ENCODE measurements at regions not wholly inside any gene's neighbourhood (a gene's known extent, or its start where the extent isn't known, plus 50 kb on each side); places are given as distances from the start of the nearest gene placed in this dataset.

DNA sequence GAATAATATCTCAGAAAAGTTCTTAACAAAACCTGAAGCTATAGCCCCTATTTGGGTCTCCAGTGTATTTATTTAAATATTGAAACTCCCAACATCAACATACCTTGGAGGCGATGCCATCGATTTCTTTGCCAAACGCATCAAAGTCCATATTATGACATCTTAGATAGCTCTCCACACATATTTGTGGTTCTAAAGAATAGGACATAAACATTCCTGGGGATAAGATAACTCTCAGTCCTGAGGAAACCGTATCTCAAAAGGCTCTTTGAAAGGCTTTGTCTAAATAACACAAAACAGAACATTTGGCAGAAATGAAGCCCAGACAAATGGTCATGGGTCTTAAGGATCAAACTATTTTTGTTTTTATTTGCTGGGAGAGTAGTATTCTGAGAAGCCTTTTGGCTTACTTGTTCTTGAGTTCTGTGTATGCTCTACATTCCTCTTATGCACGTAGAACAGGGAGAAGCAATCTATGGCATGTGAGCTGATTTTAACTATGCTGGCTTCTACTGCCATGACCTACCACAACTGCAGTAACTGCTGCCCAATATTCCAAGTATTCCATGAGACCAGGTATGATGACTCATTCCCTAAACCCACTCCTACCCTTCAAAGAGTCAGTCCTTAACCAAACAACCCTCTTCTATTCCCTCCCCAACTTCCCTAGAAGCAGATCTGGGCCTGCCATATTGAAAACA, 279.0 kb upstream of the ZFHX3 start:
- WGBS (ENCODE audit: low lambda C conversion rate): 52% methylated on average over 5 of the region's 5 CpGs
- TF ChIP-seq NFIC (IDR thresholded peaks at IDR 0.05; ENCODE audit: borderline replicate concordance) (no peak), FOXM1 (IDR thresholded peaks at IDR 0.05; ENCODE audit: low read depth) (no peak), SMC3 (IDR thresholded peaks at IDR 0.05; ENCODE audit: low read depth, low read length) (no peak), MXI1 (IDR thresholded peaks at IDR 0.05; ENCODE audit: low read depth, low read length) (no peak)
- TF ChIP-seq, protein P1, sequence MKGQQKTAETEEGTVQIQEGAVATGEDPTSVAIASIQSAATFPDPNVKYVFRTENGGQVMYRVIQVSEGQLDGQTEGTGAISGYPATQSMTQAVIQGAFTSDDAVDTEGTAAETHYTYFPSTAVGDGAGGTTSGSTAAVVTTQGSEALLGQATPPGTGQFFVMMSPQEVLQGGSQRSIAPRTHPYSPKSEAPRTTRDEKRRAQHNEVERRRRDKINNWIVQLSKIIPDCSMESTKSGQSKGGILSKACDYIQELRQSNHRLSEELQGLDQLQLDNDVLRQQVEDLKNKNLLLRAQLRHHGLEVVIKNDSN (IDR thresholded peaks at IDR 0.05; ENCODE audit: borderline replicate concordance, low read depth): no peak
- Histone ChIP-seq H3K9me2 (no peaks in the 10 kb centered on the region), H3K4me3 (ENCODE audit: low read depth in 2 of 2, low read length in 1 of 2) (no peak overlapping the region), H3F3A (replicated peaks; ENCODE audit: insufficient read depth) (no peaks in the 10 kb centered on the region), H3K27me3 (ENCODE audit: insufficient read depth) (no peaks in the 10 kb centered on the region), H4K20me1 (ENCODE audit: insufficient read depth) (no peaks in the 10 kb centered on the region), H3K27ac (ENCODE audit: low read depth in 2 of 2, low read length in 1 of 2) (no peak overlapping the region), H3K4me2 (no peak overlapping the region), H3K79me2 (ENCODE audit: insufficient read depth) (no peaks in the 10 kb centered on the region), H3K9me3 (no peaks in the 10 kb centered on the region), H3K36me3 (replicated peaks in 1 of 2; ENCODE audit: control insufficient read depth in 1 of 2, insufficient read depth in 2 of 2, low read length in 1 of 2) (no peaks in the 10 kb centered on the region), H3K4me1 (ENCODE audit: control insufficient read depth in 1 of 2, insufficient read depth in 2 of 2, low read depth in 1 of 2, low read length in 1 of 2) (peaks cover 0 to 8% of the 10 kb centered on the region in 2 experiments; a peak in 1 of 4 replicates), H2AFZ (ENCODE audit: low read depth) (no peak overlapping the region), H3K9ac (no peak overlapping the region)
- DNase-seq: no peak
- ChIA-PET CTCF (no interaction called here), POLR2A (no interaction called here)

DNA sequence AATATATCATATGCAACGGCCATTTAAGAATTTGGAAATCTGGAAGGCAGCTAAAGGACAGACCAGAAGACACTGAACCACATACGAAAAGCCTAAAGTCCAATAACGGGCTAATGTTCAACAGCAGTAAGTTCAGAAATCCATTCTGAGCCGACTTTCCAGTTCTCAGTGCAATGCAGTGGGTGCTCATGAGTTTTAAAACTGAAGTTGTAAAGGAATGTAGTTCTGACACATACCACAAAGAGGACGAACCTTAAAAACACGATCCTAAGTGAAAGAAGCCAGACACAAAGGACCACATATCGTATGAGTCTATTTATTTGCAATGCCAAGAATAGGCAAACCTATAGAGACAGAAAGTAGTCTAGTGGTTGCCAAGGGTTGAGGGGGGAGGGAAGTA, 278.3 kb upstream of the ZFHX3 start:
- H3F3A ChIP-seq (replicated peaks; ENCODE audit: insufficient read depth): no peaks in the 10 kb centered on the region
- WGBS (ENCODE audit: low lambda C conversion rate): 41% methylated on average over 7 of the region's 7 CpGs
- H3K27me3 ChIP-seq (ENCODE audit: insufficient read depth): no peaks in the 10 kb centered on the region
- H3K79me2 ChIP-seq (ENCODE audit: insufficient read depth): no peaks in the 10 kb centered on the region
- no peaks in the 10 kb centered on the region for H3K36me3 ChIP-seq (replicated peaks in 1 of 2; ENCODE audit: control insufficient read depth in 1 of 2, insufficient read depth in 2 of 2, low read length in 1 of 2)
- H3K9me2 ChIP-seq: no peaks in the 10 kb centered on the region
- no peak overlapping the region for H3K27ac ChIP-seq (ENCODE audit: low read depth in 2 of 2, low read length in 1 of 2)
- peaks cover 0 to 8% of the 10 kb centered on the region in 2 experiments; a peak in 1 of 4 replicates for H3K4me1 ChIP-seq (ENCODE audit: control insufficient read depth in 1 of 2, insufficient read depth in 2 of 2, low read depth in 1 of 2, low read length in 1 of 2)
- H4K20me1 ChIP-seq (ENCODE audit: insufficient read depth): no peaks in the 10 kb centered on the region
- no peaks in the 10 kb centered on the region for H3K9me3 ChIP-seq
- CTCF ChIA-PET: interaction anchor here (1.2 kb wide), 1 partner anchor 26 kb away, joined by 3 read pairs; no protein-coding TSS in a partner anchor
- H3K4me3 ChIP-seq (ENCODE audit: low read depth in 2 of 2, low read length in 1 of 2): no peak overlapping the region
- POLR2A ChIA-PET: no interaction called here
- no peak for DNase-seq
- no peak overlapping the region for H2AFZ ChIP-seq (ENCODE audit: low read depth)
- TF ChIP-seq ELF1 (IDR thresholded peaks at IDR 0.05) (no peak), CHD2 (IDR thresholded peaks at IDR 0.05; ENCODE audit: low read length, partially characterized antibody) (no peak)
- H3K9ac ChIP-seq: no peak overlapping the region
- no peak overlapping the region for H3K4me2 ChIP-seq

DNA sequence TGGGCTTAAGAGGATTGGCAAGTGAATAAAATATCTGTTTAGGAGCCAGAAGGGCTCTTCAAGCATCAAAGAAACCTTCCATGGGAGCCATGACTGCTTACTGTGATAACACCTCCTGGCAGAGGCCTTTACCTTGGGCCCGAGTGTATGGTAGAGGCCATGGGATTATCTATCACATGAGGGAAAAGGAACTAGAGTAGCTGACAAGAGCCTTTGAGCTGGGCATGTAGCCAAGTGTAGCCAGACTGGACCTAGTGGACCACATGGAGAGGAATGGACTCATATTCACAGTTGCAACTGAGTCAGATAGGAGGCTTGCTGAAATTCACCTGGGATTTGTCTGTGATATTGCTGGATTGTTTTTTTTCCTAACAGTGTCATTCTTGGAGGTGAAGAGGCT, 276.0 kb upstream of the ZFHX3 start:
- ChIA-PET POLR2A (no interaction called here), CTCF (no interaction called here)
- WGBS (ENCODE audit: low lambda C conversion rate): 14% methylated on average over 1 of the region's 1 CpG
- no peaks in the 10 kb centered on the region for H3K9me2 ChIP-seq
- TF ChIP-seq CHD2 (IDR thresholded peaks at IDR 0.05; ENCODE audit: low read length, partially characterized antibody) (no peak), NFIC (IDR thresholded peaks at IDR 0.05; ENCODE audit: borderline replicate concordance) (no peak), NRF1 (IDR thresholded peaks at IDR 0.05; ENCODE audit: low read depth, low read length) (no peak), RXRA (IDR thresholded peaks at IDR 0.05; ENCODE audit: borderline replicate concordance, low read depth) (no peak), JUND (IDR thresholded peaks at IDR 0.05) (no peak), EP300 (IDR thresholded peaks at IDR 0.05; ENCODE audit: borderline replicate concordance in 1 of 2, low read depth in 1 of 2, low read length in 1 of 2) (no peak), TAF1 (IDR thresholded peaks at IDR 0.05; ENCODE audit: borderline replicate concordance, low read depth, low read length) (no peak)
- TF ChIP-seq, protein P2, sequence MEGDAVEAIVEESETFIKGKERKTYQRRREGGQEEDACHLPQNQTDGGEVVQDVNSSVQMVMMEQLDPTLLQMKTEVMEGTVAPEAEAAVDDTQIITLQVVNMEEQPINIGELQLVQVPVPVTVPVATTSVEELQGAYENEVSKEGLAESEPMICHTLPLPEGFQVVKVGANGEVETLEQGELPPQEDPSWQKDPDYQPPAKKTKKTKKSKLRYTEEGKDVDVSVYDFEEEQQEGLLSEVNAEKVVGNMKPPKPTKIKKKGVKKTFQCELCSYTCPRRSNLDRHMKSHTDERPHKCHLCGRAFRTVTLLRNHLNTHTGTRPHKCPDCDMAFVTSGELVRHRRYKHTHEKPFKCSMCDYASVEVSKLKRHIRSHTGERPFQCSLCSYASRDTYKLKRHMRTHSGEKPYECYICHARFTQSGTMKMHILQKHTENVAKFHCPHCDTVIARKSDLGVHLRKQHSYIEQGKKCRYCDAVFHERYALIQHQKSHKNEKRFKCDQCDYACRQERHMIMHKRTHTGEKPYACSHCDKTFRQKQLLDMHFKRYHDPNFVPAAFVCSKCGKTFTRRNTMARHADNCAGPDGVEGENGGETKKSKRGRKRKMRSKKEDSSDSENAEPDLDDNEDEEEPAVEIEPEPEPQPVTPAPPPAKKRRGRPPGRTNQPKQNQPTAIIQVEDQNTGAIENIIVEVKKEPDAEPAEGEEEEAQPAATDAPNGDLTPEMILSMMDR (IDR thresholded peaks at IDR 0.05): no peak
- DNase-seq: no peak
- no peaks in the 10 kb centered on the region; the same call in 1 of the 2 replicates for H3K27me3 ChIP-seq (ENCODE audit: insufficient read depth)
- H3K9ac ChIP-seq: no peak overlapping the region
- H2AFZ ChIP-seq (ENCODE audit: low read depth): no peak overlapping the region
- no peak overlapping the region for H3K4me2 ChIP-seq
- no peak overlapping the region for H3K27ac ChIP-seq (ENCODE audit: low read depth in 2 of 2, low read length in 1 of 2)
- H3F3A ChIP-seq (replicated peaks; ENCODE audit: insufficient read depth): no peaks in the 10 kb centered on the region
- no peaks in the 10 kb centered on the region for H3K4me1 ChIP-seq (ENCODE audit: control insufficient read depth in 1 of 2, insufficient read depth in 2 of 2, low read depth in 1 of 2, low read length in 1 of 2)
- no peak overlapping the region for H3K4me3 ChIP-seq (ENCODE audit: low read depth in 2 of 2, low read length in 1 of 2)
- H3K79me2 ChIP-seq (ENCODE audit: insufficient read depth): no peaks in the 10 kb centered on the region
- no peaks in the 10 kb centered on the region for H4K20me1 ChIP-seq (ENCODE audit: insufficient read depth)
- H3K9me3 ChIP-seq: no peaks in the 10 kb centered on the region
- H3K36me3 ChIP-seq (replicated peaks in 1 of 2; ENCODE audit: control insufficient read depth in 1 of 2, insufficient read depth in 2 of 2, low read length in 1 of 2): no peaks in the 10 kb centered on the region

Data from SK-N-SH (cell line).